ENCODE measurements at regions not wholly inside any gene's neighbourhood (a gene's known extent, or its start where the extent isn't known, plus 50 kb on each side); places are given as distances from the start of the nearest gene placed in this dataset.
"Not testable (repeated sequence)": the region's sequence is repeated elsewhere in the genome, so short reads cannot be mapped to it uniquely, and the experiment has no call there.

GRCh38 chr14:55902241-55902640, 216.0 kb upstream of the PELI2 start:
- no peak for DNase-seq
- H3K9me3 Mint-ChIP-seq, result peaks cover 0 to 2% (median 0%) of the 10 kb centered on the region in 9 donors
- no peaks in the 10 kb centered on the region for H3K4me1 Mint-ChIP-seq
- H3K27ac Mint-ChIP-seq, result no peak overlapping the region
- H3K4me3 Mint-ChIP-seq, result no peak overlapping the region
- no peak for ATAC-seq
- H3K36me3 Mint-ChIP-seq, result no peaks in the 10 kb centered on the region
- POLR2A ChIA-PET, result no interaction called here
- H3K27me3 Mint-ChIP-seq, result peaks cover 0 to 9% (median 0%) of the 10 kb centered on the region in 5 donors

- Mint-ChIP-seq H3K36me3 (no peaks in the 10 kb centered on the region), H3K4me3 (no peak overlapping the region), H3K9me3 (peaks cover 0 to 2% (median 0%) of the 10 kb centered on the region in 9 donors), H3K4me1 (no peaks in the 10 kb centered on the region), H3K27ac (peak overlapping the region in 1 of 10 donors; percentile 54), H3K27me3 (peaks cover 0 to 9% (median 0%) of the 10 kb centered on the region in 5 donors)
- no peak for DNase-seq
- POLR2A ChIA-PET, result no interaction called here
- ATAC-seq, result no peak
Observed at GRCh38 chr14:55904086-55904485, 214.1 kb upstream of the PELI2 start.

DNA sequence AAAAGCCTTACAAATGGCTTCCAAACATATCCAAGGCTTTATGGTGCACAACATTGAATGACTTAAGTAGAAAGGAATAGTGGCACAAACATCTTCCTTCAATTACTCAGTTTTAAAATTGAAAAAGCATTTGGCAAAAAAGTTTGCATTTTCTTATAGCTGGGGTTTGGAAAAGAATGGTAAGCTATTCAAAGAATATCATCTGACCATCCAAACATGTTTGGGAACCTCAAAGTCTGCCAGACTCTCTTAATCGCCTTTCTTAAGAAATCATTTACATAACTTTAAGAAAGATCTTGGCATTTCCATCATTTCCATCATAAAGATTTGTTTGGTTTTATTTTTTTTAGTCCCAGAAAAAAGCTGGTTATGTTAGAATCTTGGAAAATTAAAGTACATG, 210.1 kb upstream of the PELI2 start:
- no peak for DNase-seq
- Mint-ChIP-seq H3K27ac (no peak overlapping the region), H3K27me3 (peaks cover 0 to 14% (median 2%) of the 10 kb centered on the region in 5 donors), H3K36me3 (no peaks in the 10 kb centered on the region), H3K4me3 (no peak overlapping the region), H3K4me1 (no peaks in the 10 kb centered on the region), H3K9me3 (peaks cover 0 to 2% (median 0%) of the 10 kb centered on the region in 9 donors)
- POLR2A ChIA-PET, result no interaction called here
- no peak for ATAC-seq

GRCh38 chr14:55909879-55910278, 208.3 kb upstream of the PELI2 start:
- Mint-ChIP-seq H3K4me3 (no peak overlapping the region), H3K36me3 (no peaks in the 10 kb centered on the region), H3K27ac (no peak overlapping the region), H3K27me3 (peaks cover 0 to 20% (median 7%) of the 10 kb centered on the region in 5 donors), H3K9me3 (peaks cover 0 to 2% (median 0%) of the 10 kb centered on the region in 9 donors), H3K4me1 (no peaks in the 10 kb centered on the region)
- ATAC-seq (no peak), DNase-seq (no peak)
- POLR2A ChIA-PET, result no interaction called here

- no peaks in the 10 kb centered on the region for H3K4me1 Mint-ChIP-seq
- DNase-seq (no peak), ATAC-seq (no peak)
- POLR2A ChIA-PET, result no interaction called here
- H3K27me3 Mint-ChIP-seq, result peaks cover 2 to 23% (median 9%) of the 10 kb centered on the region in 5 donors
- H3K27ac Mint-ChIP-seq, result no peak overlapping the region
- H3K36me3 Mint-ChIP-seq, result no peaks in the 10 kb centered on the region
- no peaks in the 10 kb centered on the region for H3K9me3 Mint-ChIP-seq
- peak overlapping the region in 1 of 10 donors; percentile 43 for H3K4me3 Mint-ChIP-seq
Observed at GRCh38 chr14:55910601-55911243, 207.5 kb upstream of the PELI2 start.

- Mint-ChIP-seq H3K4me1 (no peaks in the 10 kb centered on the region), H3K36me3 (no peaks in the 10 kb centered on the region), H3K9me3 (peaks cover 0 to 5% (median 0%) of the 10 kb centered on the region in 9 donors), H3K27ac (no peak overlapping the region), H3K4me3 (no peak overlapping the region), H3K27me3 (peaks cover 12 to 34% (median 12%) of the 10 kb centered on the region in 5 donors)
- POLR2A ChIA-PET, result no interaction called here
- DNase-seq (no peak), ATAC-seq (no peak)
Observed at GRCh38 chr14:55911776-55912175, 206.4 kb upstream of the PELI2 start.

- no peak overlapping the region for H3K27ac Mint-ChIP-seq
- H3K4me1 Mint-ChIP-seq, result no peaks in the 10 kb centered on the region
- no peak overlapping the region for H3K4me3 Mint-ChIP-seq
- peaks cover 0 to 8% (median 0%) of the 10 kb centered on the region in 9 donors for H3K9me3 Mint-ChIP-seq
- H3K36me3 Mint-ChIP-seq, result no peaks in the 10 kb centered on the region
- DNase-seq (no peak), ATAC-seq (no peak)
- POLR2A ChIA-PET, result no interaction called here
- H3K27me3 Mint-ChIP-seq, result peaks cover 12 to 39% (median 17%) of the 10 kb centered on the region in 5 donors
Observed at GRCh38 chr14:55912344-55912743, 205.9 kb upstream of the PELI2 start.

- POLR2A ChIA-PET, result no interaction called here
- no peaks in the 10 kb centered on the region for H3K4me1 Mint-ChIP-seq
- no peaks in the 10 kb centered on the region for H3K36me3 Mint-ChIP-seq
- H3K4me3 Mint-ChIP-seq, result no peak overlapping the region
- H3K27me3 Mint-ChIP-seq, result peaks cover 12 to 46% (median 20%) of the 10 kb centered on the region in 5 donors
- peak overlapping the region in 1 of 10 donors; percentile 15 for H3K27ac Mint-ChIP-seq
- peaks cover 0 to 8% (median 0%) of the 10 kb centered on the region in 9 donors for H3K9me3 Mint-ChIP-seq
- DNase-seq (no peak), ATAC-seq (no peak)
Observed at GRCh38 chr14:55913324-55914025, 204.7 kb upstream of the PELI2 start.

DNA sequence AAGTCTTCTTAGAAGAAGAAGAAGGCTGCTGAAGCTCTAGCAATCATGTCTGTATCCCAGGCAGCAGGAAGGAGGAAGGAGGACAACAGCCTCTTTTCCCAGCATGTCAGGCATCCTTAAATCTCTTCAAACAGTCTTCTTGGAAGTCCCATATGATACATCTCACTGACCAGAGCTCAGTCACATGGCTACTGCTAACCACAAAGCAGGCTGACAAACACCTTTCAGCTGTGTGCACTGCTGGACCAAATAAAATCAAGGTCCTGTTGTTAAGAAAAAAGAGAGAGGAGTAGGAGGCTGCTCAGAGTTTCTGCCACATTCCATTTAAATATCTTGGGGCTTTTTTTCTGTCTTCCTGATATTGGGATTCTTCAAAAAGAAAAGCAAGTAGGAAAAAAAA, 203.4 kb upstream of the PELI2 start:
- Mint-ChIP-seq H3K27me3 (peaks cover 10 to 46% (median 22%) of the 10 kb centered on the region in 5 donors), H3K4me3 (no peak overlapping the region), H3K27ac (no peak overlapping the region), H3K36me3 (no peaks in the 10 kb centered on the region), H3K4me1 (no peaks in the 10 kb centered on the region), H3K9me3 (peaks cover 0 to 8% (median 0%) of the 10 kb centered on the region in 9 donors)
- POLR2A ChIA-PET, result no interaction called here
- DNase-seq (no peak), ATAC-seq (no peak)

- H3K4me3 Mint-ChIP-seq, result no peak overlapping the region
- no peaks in the 10 kb centered on the region for H3K36me3 Mint-ChIP-seq
- ATAC-seq (no peak), DNase-seq (no peak)
- no peaks in the 10 kb centered on the region for H3K4me1 Mint-ChIP-seq
- no peak overlapping the region for H3K27ac Mint-ChIP-seq
- POLR2A ChIA-PET, result no interaction called here
- peaks cover 0 to 8% (median 0%) of the 10 kb centered on the region in 9 donors for H3K9me3 Mint-ChIP-seq
- H3K27me3 Mint-ChIP-seq, result peaks cover 10 to 46% (median 24%) of the 10 kb centered on the region in 5 donors
Observed at GRCh38 chr14:55915456-55915855, 202.8 kb upstream of the PELI2 start.

DNA sequence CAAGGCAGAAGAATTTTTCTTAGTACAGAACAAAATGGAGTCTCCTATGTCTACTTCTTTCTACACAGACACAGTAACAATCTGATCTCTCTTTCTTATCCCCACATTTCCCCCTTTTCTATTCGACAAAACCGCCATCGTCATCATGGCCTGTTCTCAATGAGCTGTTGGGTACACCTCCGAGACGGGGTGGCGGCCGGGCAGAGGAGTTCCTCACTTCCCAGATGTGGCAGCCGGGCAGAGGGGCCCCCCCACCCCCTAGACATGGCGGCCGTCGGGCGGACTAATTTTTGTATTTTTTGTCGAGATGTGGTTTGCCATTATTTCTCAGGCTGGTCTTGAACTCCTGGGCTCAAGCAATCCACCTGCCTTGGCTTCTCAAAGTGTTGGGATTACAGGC, 198.4 kb upstream of the PELI2 start:
- H3K36me3 Mint-ChIP-seq, H3K9me3 Mint-ChIP-seq, H3K27ac Mint-ChIP-seq, H3K4me3 Mint-ChIP-seq, ATAC-seq, H3K4me1 Mint-ChIP-seq, POLR2A ChIA-PET, DNase-seq: not testable (repeated sequence)
- H3K27me3 Mint-ChIP-seq, result peaks cover 7 to 26% (median 21%) of the 10 kb centered on the region in 5 donors

- Mint-ChIP-seq H3K36me3 (no peaks in the 10 kb centered on the region), H3K27me3 (peaks cover 2 to 20% (median 15%) of the 10 kb centered on the region in 5 donors), H3K27ac (no peak overlapping the region), H3K9me3 (peaks cover 0 to 6% (median 0%) of the 10 kb centered on the region in 9 donors), H3K4me3 (no peak overlapping the region), H3K4me1 (no peaks in the 10 kb centered on the region)
- POLR2A ChIA-PET, result no interaction called here
- ATAC-seq, result no peak
- DNase-seq, result no peak
Observed at GRCh38 chr14:55921511-55921910, 196.7 kb upstream of the PELI2 start.

GRCh38 chr14:55926007-55926406, 192.2 kb upstream of the PELI2 start:
- DNase-seq (no peak), ATAC-seq (no peak)
- H3K9me3 Mint-ChIP-seq, result no peaks in the 10 kb centered on the region
- POLR2A ChIA-PET, result no interaction called here
- peaks cover 0 to 1% (median 0%) of the 10 kb centered on the region in 4 donors for H3K4me1 Mint-ChIP-seq
- H3K4me3 Mint-ChIP-seq, result no peak overlapping the region
- no peak overlapping the region for H3K27ac Mint-ChIP-seq
- H3K36me3 Mint-ChIP-seq, result no peaks in the 10 kb centered on the region
- peaks cover 2 to 13% (median 4%) of the 10 kb centered on the region in 5 donors for H3K27me3 Mint-ChIP-seq

Measured in naive thymus-derived CD8-positive, alpha-beta T cell (primary cell).